ENCODE measurements at regions not wholly inside any gene's neighbourhood (a gene's known extent, or its start where the extent isn't known, plus 50 kb on each side); places are given as distances from the start of the nearest gene placed in this dataset.
A peak's percentile ranks its signal among the peaks of the same experiment; 100 is the strongest.

DNA sequence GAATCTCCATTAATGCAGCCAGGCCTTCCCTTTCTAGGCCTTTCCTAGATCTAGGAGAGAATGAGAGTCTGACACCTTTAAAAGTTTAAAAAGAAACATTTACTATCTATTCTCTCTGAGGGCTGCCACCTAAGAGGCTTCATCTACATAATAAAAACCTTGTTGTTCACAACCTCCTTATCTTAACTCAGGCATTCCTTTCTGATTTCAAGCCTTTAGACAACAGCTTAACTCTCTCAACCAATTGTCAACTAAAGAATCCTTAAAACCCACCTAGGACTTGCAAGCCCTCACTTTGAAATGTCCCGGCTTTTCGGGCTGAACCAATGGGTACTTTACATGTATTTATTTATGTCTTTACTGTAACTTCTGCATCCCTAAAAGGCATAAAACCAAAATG lies 64.3 kb upstream of the RET start:
- no peak for DNase-seq

DNA sequence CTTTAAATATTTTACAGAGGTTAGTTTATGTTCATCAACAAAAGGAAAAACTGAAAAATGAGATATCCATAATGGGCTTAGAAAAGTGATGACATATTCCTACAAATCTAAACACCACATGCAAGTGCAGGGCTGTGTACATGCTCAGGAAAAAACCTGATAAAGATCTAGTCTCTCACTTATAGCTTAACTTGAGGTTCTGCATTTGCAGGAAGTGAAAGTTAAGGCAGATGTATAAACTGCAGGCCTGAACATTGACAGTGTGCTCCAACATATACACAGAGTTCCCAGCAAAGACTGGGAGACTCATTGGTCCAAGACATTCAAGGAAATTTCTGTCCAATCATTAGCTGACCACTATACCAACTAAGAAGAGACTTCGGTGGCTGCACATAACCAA lies 63.8 kb upstream of the RET start:
- peak in 1 of 4 experiments; percentile 33 for DNase-seq

DNA sequence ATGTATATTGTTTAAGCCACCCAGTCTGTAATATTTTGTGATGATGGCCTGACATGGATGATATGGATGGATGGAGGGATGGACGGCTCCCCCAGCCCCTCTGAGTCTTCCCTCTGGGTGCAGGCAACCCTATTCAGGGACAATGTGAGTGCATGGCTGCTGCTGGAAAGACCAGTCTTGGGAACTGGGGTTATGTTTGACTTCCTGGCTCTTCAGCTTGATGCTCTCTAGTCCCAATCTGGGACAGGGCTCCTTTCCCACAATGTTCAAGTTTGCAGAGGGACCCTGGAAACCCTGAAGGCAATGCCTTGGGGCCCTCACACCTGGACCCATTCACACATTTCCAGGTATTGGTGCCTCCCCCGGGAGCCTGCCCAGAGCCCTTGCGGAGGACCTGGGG lies 52.3 kb upstream of the RET start:
- no peak for DNase-seq

- no peak for DNase-seq
These were observed 51.7 kb upstream of the RET start for GRCh38 chr10:43024942-43025700.

DNA sequence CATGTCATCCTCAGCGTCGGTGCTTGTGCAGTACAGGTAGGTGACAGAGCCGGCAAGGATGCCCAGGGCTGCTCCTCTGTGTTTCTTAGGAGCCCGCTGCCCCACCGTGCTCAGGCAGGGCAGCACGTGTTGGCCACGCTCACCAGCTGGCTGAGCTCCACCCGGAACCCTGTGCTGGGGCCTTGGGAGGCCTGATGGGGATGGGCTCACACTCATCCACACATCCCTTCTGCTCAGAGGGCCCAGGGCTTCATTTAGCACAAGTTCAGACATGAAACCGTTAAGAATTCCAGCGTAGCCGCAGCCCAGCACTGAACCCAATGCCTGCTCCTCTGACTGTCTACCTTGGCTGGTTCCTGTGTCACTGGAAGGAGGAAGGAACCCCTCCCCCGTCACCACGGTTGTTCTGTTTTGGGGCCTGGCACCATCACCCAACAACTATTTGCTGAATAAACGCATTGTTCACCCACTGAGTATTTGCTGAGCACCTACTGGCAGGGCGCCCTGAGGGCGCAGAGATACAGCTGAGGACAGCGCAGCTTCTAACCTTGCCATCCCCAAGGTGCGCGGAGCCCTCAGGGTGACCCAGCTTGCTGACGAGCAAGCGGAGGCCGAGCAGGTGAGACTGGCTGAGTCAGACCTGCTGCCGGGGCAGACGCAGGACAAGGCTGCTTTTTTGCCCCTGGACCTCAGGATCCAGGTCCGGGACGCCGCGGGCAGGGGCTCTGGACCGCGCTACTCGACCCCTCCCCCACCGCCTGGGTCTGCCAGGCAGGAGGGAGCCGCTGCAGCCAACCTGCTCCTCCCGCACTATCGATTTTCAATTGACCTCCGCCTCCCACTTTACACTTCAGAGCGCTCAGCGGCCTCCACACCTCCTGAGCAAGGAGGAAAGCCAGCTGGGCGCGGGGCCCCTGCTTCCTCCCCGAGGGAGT lies 50.6 kb upstream of the RET start:
- no peak for DNase-seq
